ENCODE measurements at regions not wholly inside any gene's neighbourhood (a gene's known extent, or its start where the extent isn't known, plus 50 kb on each side); places are given as distances from the start of the nearest gene placed in this dataset.

DNA sequence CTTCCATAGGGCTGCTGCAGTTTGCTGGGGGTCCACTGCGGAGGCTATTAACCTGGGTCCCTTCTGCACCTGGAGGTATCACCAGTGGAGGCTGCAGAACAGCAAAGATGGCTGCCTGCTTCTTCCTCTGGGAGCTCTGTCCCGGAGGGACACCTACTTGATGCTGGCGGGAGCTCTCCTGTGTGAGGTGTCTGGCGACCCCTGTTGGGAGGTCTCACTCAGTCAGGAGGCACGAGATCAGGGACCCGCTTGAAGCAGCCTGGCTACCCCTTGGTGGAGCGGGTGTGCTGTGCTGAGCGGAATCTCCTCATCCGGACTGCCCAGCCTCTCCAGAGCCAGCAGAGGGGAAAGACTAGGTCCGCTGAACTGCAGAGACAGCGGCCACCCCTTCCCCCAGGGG, 56.0 kb upstream of the CTXND1 start:
- TF ChIP-seq, protein P1, sequence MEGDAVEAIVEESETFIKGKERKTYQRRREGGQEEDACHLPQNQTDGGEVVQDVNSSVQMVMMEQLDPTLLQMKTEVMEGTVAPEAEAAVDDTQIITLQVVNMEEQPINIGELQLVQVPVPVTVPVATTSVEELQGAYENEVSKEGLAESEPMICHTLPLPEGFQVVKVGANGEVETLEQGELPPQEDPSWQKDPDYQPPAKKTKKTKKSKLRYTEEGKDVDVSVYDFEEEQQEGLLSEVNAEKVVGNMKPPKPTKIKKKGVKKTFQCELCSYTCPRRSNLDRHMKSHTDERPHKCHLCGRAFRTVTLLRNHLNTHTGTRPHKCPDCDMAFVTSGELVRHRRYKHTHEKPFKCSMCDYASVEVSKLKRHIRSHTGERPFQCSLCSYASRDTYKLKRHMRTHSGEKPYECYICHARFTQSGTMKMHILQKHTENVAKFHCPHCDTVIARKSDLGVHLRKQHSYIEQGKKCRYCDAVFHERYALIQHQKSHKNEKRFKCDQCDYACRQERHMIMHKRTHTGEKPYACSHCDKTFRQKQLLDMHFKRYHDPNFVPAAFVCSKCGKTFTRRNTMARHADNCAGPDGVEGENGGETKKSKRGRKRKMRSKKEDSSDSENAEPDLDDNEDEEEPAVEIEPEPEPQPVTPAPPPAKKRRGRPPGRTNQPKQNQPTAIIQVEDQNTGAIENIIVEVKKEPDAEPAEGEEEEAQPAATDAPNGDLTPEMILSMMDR (IDR thresholded peaks at IDR 0.05), result no peak
- TF ChIP-seq POLR2A (IDR thresholded peaks at IDR 0.05), result no peak
